ENCODE measurements at regions not wholly inside any gene's neighbourhood (a gene's known extent, or its start where the extent isn't known, plus 50 kb on each side); places are given as distances from the start of the nearest gene placed in this dataset.

GRCh38 chr14:97916669-97917568, 1119.7 kb downstream of the VRK1 start:
- Histone ChIP-seq H3K4me1 (peaks cover 4% of the 10 kb centered on the region), H3K27ac (no peak overlapping the region), H3K4me3 (no peak overlapping the region), H3K27me3 (no peaks in the 10 kb centered on the region), H3K36me3 (no peaks in the 10 kb centered on the region), H3K9me3 (no peaks in the 10 kb centered on the region)
- peak in 1 of 2 donors; percentile 64 for DNase-seq (ENCODE audit: low spot score in 2 of 2)
- TF ChIP-seq CTCF (IDR thresholded peaks at IDR 0.05): no peak
- 53% methylated on average over 5 of the region's 5 CpGs for WGBS

GRCh38 chr14:97920201-97920600, 1123.0 kb downstream of the VRK1 start:
- H3K27ac ChIP-seq: no peak overlapping the region
- peaks cover 4% of the 10 kb centered on the region for H3K4me1 ChIP-seq
- no peaks in the 10 kb centered on the region for H3K27me3 ChIP-seq
- H3K4me3 ChIP-seq: no peak overlapping the region
- no peak for TF ChIP-seq CTCF (IDR thresholded peaks at IDR 0.05)
- TF ChIP-seq POLR2AphosphoS5 (IDR thresholded peaks at IDR 0.05): no peak
- no peak for DNase-seq (ENCODE audit: low spot score in 2 of 2)
- H3K36me3 ChIP-seq: no peaks in the 10 kb centered on the region
- WGBS: 73% methylated on average over 5 of the region's 5 CpGs
- no peaks in the 10 kb centered on the region for H3K9me3 ChIP-seq

- H3K9me3 ChIP-seq: no peaks in the 10 kb centered on the region
- DNase-seq (ENCODE audit: low spot score in 2 of 2): no peak
- WGBS: 38% methylated on average over 5 of the region's 5 CpGs
- H3K27me3 ChIP-seq: no peaks in the 10 kb centered on the region
- H3K27ac ChIP-seq: no peak overlapping the region
- peaks cover 2% of the 10 kb centered on the region for H3K4me1 ChIP-seq
- TF ChIP-seq POLR2A (IDR thresholded peaks at IDR 0.05): no peak
- no peak for TF ChIP-seq EP300 (IDR thresholded peaks at IDR 0.05)
- TF ChIP-seq CTCF (IDR thresholded peaks at IDR 0.05): no peak
- no peak for TF ChIP-seq POLR2AphosphoS5 (IDR thresholded peaks at IDR 0.05)
- no peak overlapping the region for H3K4me3 ChIP-seq
- H3K36me3 ChIP-seq: no peaks in the 10 kb centered on the region
Measured at GRCh38 chr14:97921296-97921695, 1124.1 kb downstream of the VRK1 start.

GRCh38 chr14:97924922-97925613, 1127.9 kb downstream of the VRK1 start:
- Histone ChIP-seq H3K9me3 (no peaks in the 10 kb centered on the region), H3K27ac (no peak overlapping the region), H3K36me3 (no peaks in the 10 kb centered on the region), H3K27me3 (no peaks in the 10 kb centered on the region), H3K4me3 (no peak overlapping the region), H3K4me1 (no peaks in the 10 kb centered on the region)
- TF ChIP-seq CTCF (IDR thresholded peaks at IDR 0.05) (no peak), POLR2A (IDR thresholded peaks at IDR 0.05) (no peak), EP300 (IDR thresholded peaks at IDR 0.05) (no peak), POLR2AphosphoS5 (IDR thresholded peaks at IDR 0.05) (no peak)
- 81% methylated on average over 11 of the region's 11 CpGs for WGBS
- DNase-seq (ENCODE audit: low spot score in 2 of 2): no peak

GRCh38 chr14:97930166-97930565, 1133.0 kb downstream of the VRK1 start:
- Histone ChIP-seq H3K4me3 (no peak overlapping the region), H3K27ac (no peak overlapping the region), H3K9me3 (no peaks in the 10 kb centered on the region), H3K27me3 (no peaks in the 10 kb centered on the region), H3K4me1 (no peaks in the 10 kb centered on the region), H3K36me3 (no peaks in the 10 kb centered on the region)
- TF ChIP-seq POLR2A (IDR thresholded peaks at IDR 0.05) (no peak), EP300 (IDR thresholded peaks at IDR 0.05) (no peak), POLR2AphosphoS5 (IDR thresholded peaks at IDR 0.05) (no peak), CTCF (IDR thresholded peaks at IDR 0.05) (no peak)
- no peak for DNase-seq (ENCODE audit: low spot score in 2 of 2)
- WGBS: 65% methylated on average over 8 of the region's 8 CpGs

All from suprapubic skin (tissue), 4 donors.